Hepatocyte (in vitro differentiated cells): ENCODE measurements at regions not wholly inside any gene's neighbourhood (a gene's known extent, or its start where the extent isn't known, plus 50 kb on each side); places are given as distances from the start of the nearest gene placed in this dataset.

ENCODE experiments used
- EZH2 ChIP-seq: fragments of 200-600 bp; sonication (generic); IDR thresholded peaks from 2 replicates; pipeline ENCODE4 v1.6.1; 2016; ENCODE audit warnings: antibody characterized with exemption, mild to moderate bottlenecking, borderline replicate concordance
- EZH2phosphoT487 ChIP-seq: fragments of 200-600 bp; sonication (generic); IDR thresholded peaks from one replicate; pipeline ENCODE4 v1.6.1; 2018; ENCODE audit warnings: antibody characterized with exemption, mild to moderate bottlenecking, low read depth, moderate library complexity; ENCODE audit not compliant: unreplicated experiment, severe bottlenecking
- TF ChIP-seq, protein P1 (sequence below): fragments of 200-600 bp; sonication (generic); IDR thresholded peaks from 2 replicates; pipeline ENCODE4 v1.5.1; 2016; ENCODE audit warnings: antibody characterized with exemption, mild to moderate bottlenecking; ENCODE audit not compliant: poor library complexity

DNA sequence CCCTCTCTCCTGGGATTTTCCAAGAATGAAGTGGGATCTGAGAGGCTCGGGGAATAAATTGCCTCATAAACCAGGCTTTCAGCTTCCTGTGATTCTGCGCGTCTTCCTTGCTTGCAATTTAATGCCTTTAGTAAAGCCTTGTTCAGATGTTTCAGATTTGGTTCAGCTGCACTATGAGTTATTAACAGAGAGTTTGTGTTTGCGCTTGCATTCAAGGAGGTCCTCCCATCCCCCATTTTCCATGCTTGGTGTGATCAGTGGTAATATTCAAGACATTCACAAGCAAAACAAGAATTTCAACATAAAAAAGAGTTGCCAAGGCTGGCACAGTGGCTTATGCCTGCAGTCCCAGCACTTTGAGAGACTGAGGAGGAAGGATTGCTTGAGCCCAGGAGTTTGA is 1068.9 kb downstream of the TYW1 start:
- TF ChIP-seq EZH2phosphoT487 (no peak), EZH2 (no peak)
- TF ChIP-seq, protein P1, sequence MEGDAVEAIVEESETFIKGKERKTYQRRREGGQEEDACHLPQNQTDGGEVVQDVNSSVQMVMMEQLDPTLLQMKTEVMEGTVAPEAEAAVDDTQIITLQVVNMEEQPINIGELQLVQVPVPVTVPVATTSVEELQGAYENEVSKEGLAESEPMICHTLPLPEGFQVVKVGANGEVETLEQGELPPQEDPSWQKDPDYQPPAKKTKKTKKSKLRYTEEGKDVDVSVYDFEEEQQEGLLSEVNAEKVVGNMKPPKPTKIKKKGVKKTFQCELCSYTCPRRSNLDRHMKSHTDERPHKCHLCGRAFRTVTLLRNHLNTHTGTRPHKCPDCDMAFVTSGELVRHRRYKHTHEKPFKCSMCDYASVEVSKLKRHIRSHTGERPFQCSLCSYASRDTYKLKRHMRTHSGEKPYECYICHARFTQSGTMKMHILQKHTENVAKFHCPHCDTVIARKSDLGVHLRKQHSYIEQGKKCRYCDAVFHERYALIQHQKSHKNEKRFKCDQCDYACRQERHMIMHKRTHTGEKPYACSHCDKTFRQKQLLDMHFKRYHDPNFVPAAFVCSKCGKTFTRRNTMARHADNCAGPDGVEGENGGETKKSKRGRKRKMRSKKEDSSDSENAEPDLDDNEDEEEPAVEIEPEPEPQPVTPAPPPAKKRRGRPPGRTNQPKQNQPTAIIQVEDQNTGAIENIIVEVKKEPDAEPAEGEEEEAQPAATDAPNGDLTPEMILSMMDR: no peak
